ENCODE measurements at regions not wholly inside any gene's neighbourhood (a gene's known extent, or its start where the extent isn't known, plus 50 kb on each side); places are given as distances from the start of the nearest gene placed in this dataset.

DNA sequence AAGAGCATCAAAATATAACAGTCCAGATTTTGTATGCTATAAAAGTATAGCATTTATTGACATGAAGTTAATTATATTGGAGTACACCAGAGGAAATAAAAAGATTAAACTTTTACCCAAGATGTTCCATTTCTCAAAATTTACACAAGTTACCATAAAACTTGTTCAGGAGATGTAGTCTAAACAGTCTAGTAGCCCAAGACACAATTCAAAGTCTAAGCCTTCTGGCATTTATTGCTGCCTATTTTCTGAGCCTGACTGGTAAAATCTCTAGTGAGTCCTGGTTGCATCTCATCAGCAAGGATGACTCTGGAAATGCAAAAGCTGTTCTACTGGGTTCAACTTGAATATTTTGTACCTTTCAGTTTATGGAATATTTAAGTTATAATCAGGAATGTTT is 468.7 kb downstream of the PDCD6IP start:
- no peak overlapping the region for H3K4me3 ChIP-seq (ENCODE audit: low read depth, low read length)
- DNase-seq (ENCODE audit: low read depth), result no peak
- TF ChIP-seq, protein P1, sequence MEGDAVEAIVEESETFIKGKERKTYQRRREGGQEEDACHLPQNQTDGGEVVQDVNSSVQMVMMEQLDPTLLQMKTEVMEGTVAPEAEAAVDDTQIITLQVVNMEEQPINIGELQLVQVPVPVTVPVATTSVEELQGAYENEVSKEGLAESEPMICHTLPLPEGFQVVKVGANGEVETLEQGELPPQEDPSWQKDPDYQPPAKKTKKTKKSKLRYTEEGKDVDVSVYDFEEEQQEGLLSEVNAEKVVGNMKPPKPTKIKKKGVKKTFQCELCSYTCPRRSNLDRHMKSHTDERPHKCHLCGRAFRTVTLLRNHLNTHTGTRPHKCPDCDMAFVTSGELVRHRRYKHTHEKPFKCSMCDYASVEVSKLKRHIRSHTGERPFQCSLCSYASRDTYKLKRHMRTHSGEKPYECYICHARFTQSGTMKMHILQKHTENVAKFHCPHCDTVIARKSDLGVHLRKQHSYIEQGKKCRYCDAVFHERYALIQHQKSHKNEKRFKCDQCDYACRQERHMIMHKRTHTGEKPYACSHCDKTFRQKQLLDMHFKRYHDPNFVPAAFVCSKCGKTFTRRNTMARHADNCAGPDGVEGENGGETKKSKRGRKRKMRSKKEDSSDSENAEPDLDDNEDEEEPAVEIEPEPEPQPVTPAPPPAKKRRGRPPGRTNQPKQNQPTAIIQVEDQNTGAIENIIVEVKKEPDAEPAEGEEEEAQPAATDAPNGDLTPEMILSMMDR (IDR thresholded peaks at IDR 0.05; ENCODE audit: insufficient read depth, low read length), result no peak

DNA sequence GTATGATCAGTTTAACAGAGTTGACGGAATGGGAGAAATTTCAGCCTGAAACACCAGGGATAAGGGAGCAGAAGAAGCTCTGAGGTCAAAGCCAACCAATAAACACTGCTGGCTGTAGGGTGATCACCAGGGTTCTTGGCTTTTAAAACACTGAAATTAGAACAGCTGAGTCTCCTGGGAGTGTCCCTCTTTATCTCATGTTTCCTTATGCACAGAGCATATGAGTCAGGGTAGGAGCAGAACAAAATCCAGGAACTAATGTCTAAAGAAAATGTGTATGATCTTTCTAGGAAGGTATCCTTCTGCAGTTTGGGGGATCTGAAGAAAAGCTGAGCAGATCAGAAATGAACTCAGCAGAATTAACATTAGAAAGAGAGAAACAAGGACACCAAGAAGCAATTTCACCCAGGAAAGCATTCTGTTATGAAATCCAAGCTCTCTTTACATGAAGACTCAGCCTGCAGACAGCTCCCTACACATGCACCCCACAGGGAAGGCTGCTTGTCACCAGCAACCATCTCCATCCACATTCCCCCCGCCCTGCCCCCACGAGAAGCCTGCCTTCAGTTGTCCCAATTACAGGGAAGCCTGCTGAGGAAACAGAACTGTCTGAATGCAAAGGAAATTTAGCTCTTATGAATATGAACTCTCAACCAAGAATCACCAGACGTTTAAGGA is 469.7 kb downstream of the PDCD6IP start:
- TF ChIP-seq, protein P1 (IDR thresholded peaks at IDR 0.05; ENCODE audit: insufficient read depth, low read length), result no peak
- H3K4me3 ChIP-seq (ENCODE audit: low read depth, low read length), result no peak overlapping the region
- DNase-seq (ENCODE audit: low read depth), result peak; percentile 2

DNA sequence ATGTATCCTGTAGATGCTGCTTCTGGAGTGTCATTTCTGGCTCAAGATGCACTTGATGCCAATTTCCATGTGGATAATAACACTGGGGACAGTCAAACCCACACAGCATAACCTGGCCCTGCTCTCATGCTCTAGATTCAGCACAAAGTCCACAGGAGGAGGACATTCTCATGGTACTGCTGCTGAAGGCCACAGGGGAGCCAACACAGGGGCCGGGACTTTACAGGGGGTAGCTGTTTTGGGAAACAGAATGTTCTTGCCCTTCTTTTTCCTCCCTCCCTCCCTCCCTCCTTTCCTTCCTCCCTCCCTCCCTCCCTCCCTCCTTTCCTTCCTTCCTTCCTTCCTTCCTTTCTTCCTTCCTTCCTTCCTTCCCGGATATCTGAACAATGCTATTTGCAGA is 477.4 kb downstream of the PDCD6IP start:
- DNase-seq (ENCODE audit: low read depth), result no peak
- H3K4me3 ChIP-seq (ENCODE audit: low read depth, low read length), result no peak overlapping the region
- TF ChIP-seq, protein P1 (IDR thresholded peaks at IDR 0.05; ENCODE audit: insufficient read depth, low read length), result no peak

DNA sequence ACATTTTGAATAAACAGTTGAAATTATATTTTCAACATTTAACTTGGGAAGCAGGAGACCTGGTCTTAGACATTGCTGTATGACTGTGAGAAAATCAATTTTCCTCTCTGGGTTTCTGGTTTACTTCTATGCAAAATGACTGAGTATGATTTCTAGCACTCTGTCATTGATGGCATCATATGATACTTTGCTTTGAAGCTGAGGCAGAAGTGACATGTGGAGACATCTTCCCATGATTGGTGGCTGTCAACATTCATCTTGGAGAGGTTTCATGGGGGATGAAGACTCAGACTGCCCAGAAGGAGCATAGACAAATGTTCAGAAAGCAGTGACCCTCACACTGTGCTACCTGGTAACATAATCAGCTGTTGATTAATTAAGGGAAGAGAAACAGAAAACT is 477.9 kb downstream of the PDCD6IP start:
- no peak overlapping the region for H3K4me3 ChIP-seq (ENCODE audit: low read depth, low read length)
- no peak for DNase-seq (ENCODE audit: low read depth)
- TF ChIP-seq, protein P1 (IDR thresholded peaks at IDR 0.05; ENCODE audit: insufficient read depth, low read length), result no peak

DNA sequence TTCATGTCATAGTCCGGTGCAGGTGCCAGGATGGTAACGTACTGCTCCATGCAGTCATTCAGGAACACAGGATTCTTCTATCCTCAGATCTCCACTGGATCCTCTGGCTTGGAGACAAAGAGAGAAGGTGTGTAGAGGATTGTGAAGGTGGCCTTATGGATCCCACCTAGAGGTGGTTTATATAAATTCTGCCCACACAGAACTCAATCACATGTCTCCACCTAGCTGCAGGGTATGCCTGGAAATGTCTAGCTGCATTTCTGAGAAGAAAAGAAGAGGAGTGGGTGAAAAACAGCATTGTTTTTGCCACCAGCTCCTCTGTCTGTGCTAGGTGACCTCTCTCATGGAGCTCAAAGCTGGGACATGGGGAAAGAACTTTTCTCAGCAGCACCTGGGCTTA is 478.7 kb downstream of the PDCD6IP start:
- H3K4me3 ChIP-seq (ENCODE audit: low read depth, low read length), result no peak overlapping the region
- no peak for DNase-seq (ENCODE audit: low read depth)
- TF ChIP-seq, protein P1 (IDR thresholded peaks at IDR 0.05; ENCODE audit: insufficient read depth, low read length), result no peak

DNA sequence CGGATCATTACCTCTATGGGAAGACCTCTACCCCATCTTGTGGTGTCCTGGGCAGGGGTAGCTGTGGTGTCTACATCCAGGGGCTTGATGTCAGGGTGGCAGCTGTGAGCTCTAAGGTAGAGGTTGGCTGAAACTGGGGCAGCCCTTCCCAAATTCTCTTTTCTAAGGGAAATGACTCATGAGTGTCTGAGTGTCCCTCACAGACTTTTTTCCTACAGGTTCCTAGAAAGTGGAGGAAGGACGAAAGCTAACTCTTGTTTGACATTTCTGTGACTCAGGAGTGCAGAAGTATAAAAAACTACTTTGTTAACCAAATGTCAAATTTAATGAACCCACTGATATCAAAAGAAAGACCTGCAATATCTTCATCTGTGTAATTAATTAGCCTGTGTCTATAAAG is 481.5 kb downstream of the PDCD6IP start:
- TF ChIP-seq, protein P1 (IDR thresholded peaks at IDR 0.05; ENCODE audit: insufficient read depth, low read length), result no peak

DNA sequence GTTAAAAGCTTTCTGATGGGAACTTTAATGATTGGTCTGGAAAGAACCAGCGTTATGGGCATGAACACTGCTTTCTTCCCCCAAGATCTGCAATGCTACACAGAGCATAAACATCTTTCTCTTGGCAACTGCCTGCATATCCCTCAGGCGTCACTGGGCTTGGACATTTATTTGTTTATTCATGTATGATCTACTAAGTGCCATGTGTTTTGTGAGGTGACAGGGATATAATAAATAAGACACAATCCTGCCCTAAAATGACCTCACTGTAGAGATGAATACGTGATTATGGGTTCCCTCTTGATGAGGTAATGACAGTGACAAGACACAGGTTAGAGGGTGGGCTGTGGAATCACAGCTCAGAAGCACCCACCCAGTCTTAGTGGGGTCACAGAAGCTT is 485.3 kb downstream of the PDCD6IP start:
- H3K4me3 ChIP-seq (ENCODE audit: low read depth, low read length), result no peak overlapping the region
- no peak for DNase-seq (ENCODE audit: low read depth)
- TF ChIP-seq, protein P1 (IDR thresholded peaks at IDR 0.05; ENCODE audit: insufficient read depth, low read length), result no peak

More for the DNA sequence above, 481.5 kb downstream of the PDCD6IP start:
- no peak for DNase-seq (ENCODE audit: low read depth)
- H3K4me3 ChIP-seq (ENCODE audit: low read depth, low read length), result no peak overlapping the region
